Right lobe of liver (tissue), 6 donors: ENCODE measurements at regions not wholly inside any gene's neighbourhood (a gene's known extent, or its start where the extent isn't known, plus 50 kb on each side); places are given as distances from the start of the nearest gene placed in this dataset.

Source experiments
- ATAC-seq, 4 donors: fragments of 200-7000 bp; cut with Tn5 transposase; one replicate each; pipeline ENCODE4 v1.9.1; 2020; ENCODE audit warnings: mild to moderate bottlenecking in 4 of 4, moderate library complexity in 4 of 4
- DNase-seq, 3 donors: peaks; one replicate each; pipeline ENCODE4 v3.0.0-alpha.2; 2020
- H3K27ac ChIP-seq, 3 donors: fragments of 200-600 bp; one replicate each; pipeline ENCODE4 v1.8.0; 2022
- H3K27me3 ChIP-seq, 2 donors: fragments of 200-600 bp; one replicate each; pipeline ENCODE4 v1.8.0; 2022
- H3K36me3 ChIP-seq, 4 donors: fragments of 200-600 bp; sonication (generic) in 1 of 4; one replicate each; pipeline versions ENCODE4 v1.5.1 to v1.8.0; 2017 to 2022; ENCODE audit warnings: control low read depth in 1 of 4
- H3K4me1 ChIP-seq, 4 donors: fragments of 200-600 bp; sonication (generic) in 1 of 4; one replicate each; pipeline versions ENCODE4 v1.5.1 to v1.8.0; 2017 to 2022; ENCODE audit warnings: control low read depth in 1 of 4
- H3K4me3 ChIP-seq, 3 donors: fragments of 200-600 bp; one replicate each; pipeline ENCODE4 v1.8.0; 2022
- H3K9me3 ChIP-seq, 4 donors: fragments of 200-600 bp; sonication (generic) in 1 of 4; one replicate each; pipeline versions ENCODE4 v1.5.1 to v1.8.0; 2017 to 2022; ENCODE audit warnings: control low read depth in 1 of 4
- POLR2A ChIP-seq: fragments of 450-650 bp; IDR thresholded peaks from one replicate; pipeline ENCODE4 v1.6.1; 2017; ENCODE audit warnings: antibody characterized with exemption, mild to moderate bottlenecking
- WGBS: methylation state at CpG from one replicate; pipeline ENCODE4 v1.1.6; 2018; ENCODE audit warnings: low coverage, low lambda C conversion rate; ENCODE audit not compliant: insufficient coverage; ENCODE audit errors: missing lambda C conversion rate; 5-methylcytosine and 5-hydroxymethylcytosine counted together
- intact Hi-C, 2 donors: fragments of 100-400 bp; cut with DNase I; formaldehyde crosslinking; loops; one replicate each; pipeline versions ENCODE4 v1.11.2 to v1.14.1; 2022
- TF ChIP-seq, protein P1 (sequence below), 4 donors: fragments of 200-600 bp in 3 of 4; fragments of 450-650 bp in 1 of 4; IDR thresholded peaks; one replicate each; pipeline versions ENCODE4 v1.5.1 to v1.8.0; 2016 to 2022; ENCODE audit warnings: antibody characterized with exemption in 4 of 4, mild to moderate bottlenecking in 2 of 4
- donor health status: DM: no; HTN: yes; CAD: no.
- donor health status: DM: no; HTN: no; CAD: no.
- donor health status: DM: no; HTN: no; CAD: no.
- donor health status: DM: no; HTN: yes; CAD: no.
- donor health status: DM: no; HTN: yes; CAD: no.

- WGBS = 0% methylated on average over 1 of the region's 1 CpG
- TF ChIP-seq POLR2A = no peak
- TF ChIP-seq, protein P1, sequence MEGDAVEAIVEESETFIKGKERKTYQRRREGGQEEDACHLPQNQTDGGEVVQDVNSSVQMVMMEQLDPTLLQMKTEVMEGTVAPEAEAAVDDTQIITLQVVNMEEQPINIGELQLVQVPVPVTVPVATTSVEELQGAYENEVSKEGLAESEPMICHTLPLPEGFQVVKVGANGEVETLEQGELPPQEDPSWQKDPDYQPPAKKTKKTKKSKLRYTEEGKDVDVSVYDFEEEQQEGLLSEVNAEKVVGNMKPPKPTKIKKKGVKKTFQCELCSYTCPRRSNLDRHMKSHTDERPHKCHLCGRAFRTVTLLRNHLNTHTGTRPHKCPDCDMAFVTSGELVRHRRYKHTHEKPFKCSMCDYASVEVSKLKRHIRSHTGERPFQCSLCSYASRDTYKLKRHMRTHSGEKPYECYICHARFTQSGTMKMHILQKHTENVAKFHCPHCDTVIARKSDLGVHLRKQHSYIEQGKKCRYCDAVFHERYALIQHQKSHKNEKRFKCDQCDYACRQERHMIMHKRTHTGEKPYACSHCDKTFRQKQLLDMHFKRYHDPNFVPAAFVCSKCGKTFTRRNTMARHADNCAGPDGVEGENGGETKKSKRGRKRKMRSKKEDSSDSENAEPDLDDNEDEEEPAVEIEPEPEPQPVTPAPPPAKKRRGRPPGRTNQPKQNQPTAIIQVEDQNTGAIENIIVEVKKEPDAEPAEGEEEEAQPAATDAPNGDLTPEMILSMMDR (IDR thresholded peaks at IDR 0.05) = no peak
- intact Hi-C loops = no loop called here
These were observed 68.8 kb upstream of the ARHGAP18 start for GRCh38 chr6:129778793-129779192.

GRCh38 chr6:129777371-129777770 is 67.4 kb upstream of the ARHGAP18 start:
- H3K9me3 ChIP-seq = no peaks in the 10 kb centered on the region
- ATAC-seq (no peak), DNase-seq (no peak)
- H3K4me3 ChIP-seq = no peak overlapping the region
- H3K27ac ChIP-seq = no peak overlapping the region
- no peaks in the 10 kb centered on the region for H3K27me3 ChIP-seq
- no peaks in the 10 kb centered on the region for H3K4me1 ChIP-seq
- H3K36me3 ChIP-seq = peaks cover 0 to 4% (median 0%) of the 10 kb centered on the region in 4 donors
- no peak for TF ChIP-seq POLR2A
- TF ChIP-seq, protein P1 (IDR thresholded peaks at IDR 0.05) = no peak
- intact Hi-C loops = no loop called here

More at GRCh38 chr6:129778793-129779192, 68.8 kb upstream of the ARHGAP18 start:
- peaks cover 0 to 4% (median 0%) of the 10 kb centered on the region in 4 donors for H3K36me3 ChIP-seq
- ATAC-seq (no peak), DNase-seq (no peak)
- H3K9me3 ChIP-seq = no peaks in the 10 kb centered on the region
- H3K4me1 ChIP-seq = no peaks in the 10 kb centered on the region
- no peak overlapping the region for H3K4me3 ChIP-seq
- no peak overlapping the region for H3K27ac ChIP-seq
- no peaks in the 10 kb centered on the region for H3K27me3 ChIP-seq

DNA sequence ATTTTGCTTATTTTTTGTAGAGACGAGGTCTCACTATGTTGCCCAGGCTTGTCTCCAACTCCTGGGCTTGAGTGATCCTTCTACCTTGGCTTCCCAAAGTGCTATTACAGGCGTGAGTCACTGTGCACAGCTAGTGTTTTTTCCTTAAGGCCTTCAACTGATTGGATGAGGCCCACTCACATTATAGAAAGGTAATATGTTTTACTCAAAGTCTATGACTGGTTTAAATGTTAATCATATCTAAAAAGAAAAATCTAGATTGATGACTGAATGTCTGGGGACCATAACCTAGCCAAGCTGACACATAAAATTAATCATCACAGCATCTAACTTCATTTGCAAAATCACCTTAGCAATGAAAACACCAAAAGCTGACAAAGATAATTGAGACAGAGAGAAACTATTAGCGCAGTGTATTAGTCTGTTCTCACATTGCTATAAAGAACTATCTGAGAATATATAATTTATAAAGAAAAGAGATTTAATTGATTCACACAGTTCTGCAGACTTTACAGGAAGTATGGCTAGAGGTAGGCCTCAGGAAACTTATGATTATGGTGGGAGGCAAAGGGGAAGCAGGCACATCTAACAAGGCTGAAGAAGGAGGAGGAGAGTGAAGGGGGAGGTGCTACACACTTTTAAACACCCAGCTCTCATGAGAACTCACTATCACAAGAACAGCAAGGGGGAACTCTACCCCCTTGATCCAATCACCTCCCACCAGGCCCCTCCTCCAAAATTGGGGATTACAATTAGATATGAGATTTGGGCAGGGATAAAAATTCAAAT is 66.8 kb upstream of the ARHGAP18 start:
- Histone ChIP-seq H3K4me1 (no peaks in the 10 kb centered on the region), H3K9me3 (no peaks in the 10 kb centered on the region), H3K4me3 (no peak overlapping the region), H3K36me3 (peaks cover 0 to 4% (median 0%) of the 10 kb centered on the region in 4 donors), H3K27ac (no peak overlapping the region), H3K27me3 (no peaks in the 10 kb centered on the region)
- TF ChIP-seq, protein P1 (IDR thresholded peaks at IDR 0.05) = no peak
- TF ChIP-seq POLR2A = no peak
- intact Hi-C loops = no loop called here
- no peak for ATAC-seq
- no peak for DNase-seq
- 84% methylated on average over 3 of the region's 3 CpGs for WGBS

DNA sequence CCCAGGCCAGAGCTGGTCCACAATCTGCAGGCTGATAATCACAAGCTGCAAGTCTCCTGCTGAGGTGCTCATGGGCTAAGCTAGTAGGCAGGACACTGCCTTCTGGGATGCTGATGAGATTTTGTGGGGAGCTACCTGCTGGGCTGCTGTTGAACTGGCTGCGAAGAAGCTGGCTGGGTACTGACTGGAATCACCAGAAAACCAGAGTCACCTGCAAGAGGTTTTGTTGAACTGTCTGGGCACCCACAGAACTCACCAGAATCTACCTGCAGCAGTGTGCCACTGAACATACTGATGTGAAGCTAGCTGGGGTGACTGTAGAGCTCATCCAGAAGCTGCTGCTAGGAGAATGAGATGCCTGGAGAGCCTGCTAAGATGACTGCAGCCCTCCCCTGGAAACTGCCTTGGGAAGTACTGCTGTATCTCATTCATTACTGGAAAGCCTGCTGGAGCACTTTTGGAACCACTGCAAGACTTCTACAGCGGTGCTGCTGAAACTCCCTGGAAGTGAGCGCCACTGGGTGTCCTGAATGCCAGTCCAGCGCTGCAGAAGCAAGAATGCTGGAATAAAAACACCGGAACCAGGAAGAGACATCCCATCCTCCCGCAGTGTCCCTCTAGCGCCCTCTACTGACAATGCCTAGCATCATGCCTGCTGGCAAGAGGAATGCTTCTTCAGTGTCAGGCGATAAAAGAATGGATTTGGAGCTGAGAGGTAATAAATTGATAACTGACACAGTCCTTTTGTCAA is 64.9 kb upstream of the ARHGAP18 start:
- no peak overlapping the region for H3K27ac ChIP-seq
- H3K4me3 ChIP-seq = peak overlapping the region in 1 of 3 donors; percentile 24
- peak; percentile 64 to 78 (median 76) for DNase-seq
- WGBS = 26% methylated on average over 7 of the region's 8 CpGs
- peak; percentile 95 to 100 (median 98) for ATAC-seq
- intact Hi-C loops = no loop called here
- no peaks in the 10 kb centered on the region for H3K36me3 ChIP-seq
- H3K4me1 ChIP-seq = no peaks in the 10 kb centered on the region
- H3K27me3 ChIP-seq = no peaks in the 10 kb centered on the region
- no peaks in the 10 kb centered on the region for H3K9me3 ChIP-seq
- no peak for TF ChIP-seq POLR2A
- TF ChIP-seq, protein P1 (IDR thresholded peaks at IDR 0.05) = peak; percentile 71 to 96 (median 94)
